ENCODE measurements at regions not wholly inside any gene's neighbourhood (a gene's known extent, or its start where the extent isn't known, plus 50 kb on each side); places are given as distances from the start of the nearest gene placed in this dataset.
A peak's percentile ranks its signal among the peaks of the same experiment; 100 is the strongest.
"Not testable (repeated sequence)": the region's sequence is repeated elsewhere in the genome, so short reads cannot be mapped to it uniquely, and the experiment has no call there.

DNA sequence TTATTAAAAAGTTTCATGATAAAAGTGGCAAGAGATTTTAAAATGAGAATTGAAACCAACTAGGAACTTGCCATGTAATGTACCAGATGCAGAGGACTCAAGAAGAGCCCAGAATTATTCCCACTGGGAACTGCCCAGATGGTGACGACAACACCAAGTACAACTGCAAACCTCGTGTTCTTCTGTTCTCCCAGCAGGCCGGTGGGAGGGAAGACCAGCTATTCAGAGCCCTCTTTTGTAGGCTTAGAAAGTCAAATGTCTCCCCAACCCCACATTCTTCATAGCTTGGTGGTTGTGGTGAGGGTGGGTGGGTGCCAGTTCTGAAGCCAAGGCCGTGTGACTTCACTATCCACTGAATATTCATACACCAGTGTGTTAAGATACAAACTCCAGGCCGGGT lies 54.3 kb upstream of the ITGB1 start:
- Histone ChIP-seq H3K4me1 (peaks cover 12% of the 10 kb centered on the region), H3K36me3 (no peaks in the 10 kb centered on the region), H3K27me3 (no peaks in the 10 kb centered on the region), H3K4me3 (no peak overlapping the region), H3K27ac (no peak overlapping the region), H3K9me3 (no peaks in the 10 kb centered on the region)
- DNase-seq (ENCODE audit: extremely low spot score in 2 of 2): no peak
- intact Hi-C loops (cut with DNase I): no loop called here
- TF ChIP-seq, protein P1, sequence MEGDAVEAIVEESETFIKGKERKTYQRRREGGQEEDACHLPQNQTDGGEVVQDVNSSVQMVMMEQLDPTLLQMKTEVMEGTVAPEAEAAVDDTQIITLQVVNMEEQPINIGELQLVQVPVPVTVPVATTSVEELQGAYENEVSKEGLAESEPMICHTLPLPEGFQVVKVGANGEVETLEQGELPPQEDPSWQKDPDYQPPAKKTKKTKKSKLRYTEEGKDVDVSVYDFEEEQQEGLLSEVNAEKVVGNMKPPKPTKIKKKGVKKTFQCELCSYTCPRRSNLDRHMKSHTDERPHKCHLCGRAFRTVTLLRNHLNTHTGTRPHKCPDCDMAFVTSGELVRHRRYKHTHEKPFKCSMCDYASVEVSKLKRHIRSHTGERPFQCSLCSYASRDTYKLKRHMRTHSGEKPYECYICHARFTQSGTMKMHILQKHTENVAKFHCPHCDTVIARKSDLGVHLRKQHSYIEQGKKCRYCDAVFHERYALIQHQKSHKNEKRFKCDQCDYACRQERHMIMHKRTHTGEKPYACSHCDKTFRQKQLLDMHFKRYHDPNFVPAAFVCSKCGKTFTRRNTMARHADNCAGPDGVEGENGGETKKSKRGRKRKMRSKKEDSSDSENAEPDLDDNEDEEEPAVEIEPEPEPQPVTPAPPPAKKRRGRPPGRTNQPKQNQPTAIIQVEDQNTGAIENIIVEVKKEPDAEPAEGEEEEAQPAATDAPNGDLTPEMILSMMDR (IDR thresholded peaks at IDR 0.05): no peak
- TF ChIP-seq POLR2A (IDR thresholded peaks at IDR 0.05) (no peak), POLR2AphosphoS5 (IDR thresholded peaks at IDR 0.05; ENCODE audit: insufficient read depth in 1 of 2, low read depth in 1 of 2) (no peak)

DNA sequence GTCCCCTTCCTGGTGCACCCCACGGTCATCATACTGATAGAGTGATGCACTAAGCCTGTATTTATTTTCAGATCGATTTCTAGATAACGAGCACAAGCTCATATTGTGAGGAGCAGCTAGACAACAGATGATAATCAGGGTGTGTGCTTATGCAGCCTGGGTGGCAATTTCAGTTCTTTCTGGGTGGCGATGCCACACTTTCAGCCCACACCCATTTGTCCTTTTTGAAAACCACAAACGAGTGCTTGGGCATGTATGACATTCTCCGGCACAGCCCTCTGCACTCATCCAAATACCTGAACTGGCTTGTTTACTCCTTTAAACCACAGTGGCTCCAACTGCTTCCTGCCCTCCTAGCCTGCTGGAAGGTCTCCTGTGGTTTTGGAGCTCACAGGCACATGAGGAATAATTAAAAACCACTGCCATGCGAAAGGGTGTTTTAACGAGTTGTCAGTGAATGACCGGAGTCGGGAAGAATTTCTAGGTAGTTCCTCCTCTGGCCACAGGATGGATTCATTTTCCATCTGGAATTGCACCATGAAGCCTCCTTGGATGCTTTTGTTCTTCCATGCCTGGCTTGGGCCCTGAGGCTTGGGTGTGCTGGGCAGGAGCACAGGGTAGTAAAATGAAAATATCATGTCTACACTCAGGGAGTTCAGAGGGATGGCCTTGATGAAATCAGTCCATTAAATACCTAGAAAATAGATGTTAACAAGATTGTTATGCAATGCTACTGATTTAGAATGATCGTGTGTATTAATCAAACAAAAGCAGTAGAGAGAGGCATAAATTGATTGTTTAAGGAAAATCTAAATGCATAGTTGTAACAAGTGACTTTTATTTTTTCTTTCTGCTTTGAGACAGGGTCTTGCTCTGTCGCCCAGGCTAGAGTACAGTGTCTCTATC lies 52.4 kb upstream of the ITGB1 start:
- Histone ChIP-seq H3K27ac (no peak overlapping the region), H3K27me3 (no peaks in the 10 kb centered on the region), H3K4me1 (peaks cover 24% of the 10 kb centered on the region), H3K9me3 (no peaks in the 10 kb centered on the region), H3K4me3 (no peak overlapping the region), H3K36me3 (no peaks in the 10 kb centered on the region)
- no peak for DNase-seq (ENCODE audit: extremely low spot score in 2 of 2)
- TF ChIP-seq POLR2A (IDR thresholded peaks at IDR 0.05) (no peak), POLR2AphosphoS5 (IDR thresholded peaks at IDR 0.05; ENCODE audit: insufficient read depth in 1 of 2, low read depth in 1 of 2) (peak in 1 of 2 donors; percentile 32)
- TF ChIP-seq, protein P1 (IDR thresholded peaks at IDR 0.05): peak in 1 of 3 experiments; percentile 20
- intact Hi-C loops (cut with DNase I): no loop called here

DNA sequence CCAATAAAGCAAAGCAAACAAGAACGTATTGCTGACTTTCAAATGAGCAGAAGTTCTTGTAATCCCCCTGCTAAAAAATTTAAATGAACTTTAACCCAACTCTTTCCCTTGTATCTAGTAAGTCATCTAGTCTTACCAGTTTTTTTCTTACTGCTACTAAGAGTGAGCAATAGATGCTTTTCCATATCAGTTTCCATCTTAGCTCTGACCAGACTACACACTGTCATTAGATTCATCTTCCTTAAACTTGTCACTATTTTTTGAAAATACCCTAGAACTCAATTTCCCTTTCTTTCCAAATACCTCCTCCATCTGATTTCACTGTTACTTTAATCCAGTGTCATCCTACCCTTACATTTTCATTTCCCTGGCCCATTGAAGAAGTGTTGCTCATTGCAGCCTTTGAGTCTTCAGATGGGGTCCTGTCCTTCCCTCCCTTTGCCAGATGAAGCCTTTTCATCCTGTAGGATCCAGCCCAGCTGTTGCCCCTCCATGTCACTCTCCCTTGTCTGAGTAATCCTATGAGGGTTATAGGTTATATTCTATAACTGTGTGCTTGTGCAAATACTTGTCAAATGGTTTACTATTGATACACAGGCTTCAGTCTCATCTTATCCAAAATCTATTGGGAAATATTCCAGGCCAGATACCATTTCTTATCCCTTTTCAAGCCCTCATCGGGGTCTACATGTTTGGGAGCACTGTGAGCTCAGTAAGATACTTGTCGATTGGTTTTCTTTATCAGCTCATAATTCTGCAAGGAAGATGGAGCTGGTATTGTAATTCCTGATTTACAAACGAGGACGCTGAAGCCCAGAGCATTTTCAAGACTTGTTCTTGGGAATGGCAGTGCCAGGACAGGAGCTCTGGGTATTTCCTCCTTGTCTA lies 51.5 kb upstream of the ITGB1 start:
- Histone ChIP-seq H3K27ac (no peak overlapping the region), H3K36me3 (no peaks in the 10 kb centered on the region), H3K4me1 (peaks cover 32% of the 10 kb centered on the region), H3K9me3 (no peaks in the 10 kb centered on the region), H3K4me3 (no peak overlapping the region), H3K27me3 (no peaks in the 10 kb centered on the region)
- TF ChIP-seq, protein P1 (IDR thresholded peaks at IDR 0.05): no peak
- TF ChIP-seq POLR2AphosphoS5 (IDR thresholded peaks at IDR 0.05; ENCODE audit: insufficient read depth in 1 of 2, low read depth in 1 of 2) (no peak), POLR2A (IDR thresholded peaks at IDR 0.05) (no peak)
- intact Hi-C loops (cut with DNase I): loop anchor here (2.0 kb wide), 1 partner anchor 215 kb away; no protein-coding TSS in a partner anchor
- DNase-seq (ENCODE audit: extremely low spot score in 2 of 2): no peak

DNA sequence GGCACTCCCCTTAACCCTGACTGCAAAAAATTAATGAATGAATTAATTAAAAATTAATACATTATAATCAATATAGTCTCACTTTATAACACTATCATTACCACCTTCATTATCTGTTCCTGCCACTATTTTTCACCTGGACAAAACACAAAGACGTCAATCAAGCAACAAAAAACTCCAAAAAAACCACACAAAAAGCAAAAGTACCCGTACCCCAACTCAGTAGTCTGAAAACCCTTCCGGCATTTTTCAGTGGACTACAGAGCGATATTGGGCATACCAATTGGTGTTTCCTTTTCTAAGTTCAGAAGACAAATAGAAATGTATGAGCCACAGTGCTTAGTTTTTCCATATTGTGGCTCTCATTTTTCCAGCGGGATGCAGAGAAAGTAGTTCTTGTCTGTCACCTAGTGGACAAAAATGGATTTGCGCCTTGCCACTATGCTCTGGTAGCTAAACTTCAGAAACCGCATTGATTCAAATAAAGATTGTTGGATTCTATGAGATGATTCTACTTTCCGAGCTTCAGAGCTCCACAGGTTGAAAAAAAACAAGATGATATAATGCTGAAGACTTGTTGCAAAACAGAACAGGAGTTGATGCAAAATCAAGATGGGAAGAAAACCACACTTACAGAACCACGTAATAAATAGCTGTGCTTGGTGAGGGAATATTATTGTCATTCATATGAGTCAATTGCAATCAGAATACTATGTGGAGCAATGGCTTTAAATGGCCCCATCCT lies 50.6 kb upstream of the ITGB1 start:
- H3K4me3 ChIP-seq: no peak overlapping the region
- no peak for DNase-seq (ENCODE audit: extremely low spot score in 2 of 2)
- intact Hi-C loops (cut with DNase I): loop anchor here (2.0 kb wide), 1 partner anchor 214 kb away; no protein-coding TSS in a partner anchor
- no peaks in the 10 kb centered on the region for H3K36me3 ChIP-seq
- TF ChIP-seq, protein P1 (IDR thresholded peaks at IDR 0.05): peak; percentile 76 to 95 (median 77)
- TF ChIP-seq POLR2AphosphoS5 (IDR thresholded peaks at IDR 0.05; ENCODE audit: insufficient read depth in 1 of 2, low read depth in 1 of 2) (peak in 1 of 2 donors; percentile 36), POLR2A (IDR thresholded peaks at IDR 0.05) (no peak)
- H3K4me1 ChIP-seq: peaks cover 32% of the 10 kb centered on the region
- no peaks in the 10 kb centered on the region for H3K27me3 ChIP-seq
- no peak overlapping the region for H3K27ac ChIP-seq
- no peaks in the 10 kb centered on the region for H3K9me3 ChIP-seq

DNA sequence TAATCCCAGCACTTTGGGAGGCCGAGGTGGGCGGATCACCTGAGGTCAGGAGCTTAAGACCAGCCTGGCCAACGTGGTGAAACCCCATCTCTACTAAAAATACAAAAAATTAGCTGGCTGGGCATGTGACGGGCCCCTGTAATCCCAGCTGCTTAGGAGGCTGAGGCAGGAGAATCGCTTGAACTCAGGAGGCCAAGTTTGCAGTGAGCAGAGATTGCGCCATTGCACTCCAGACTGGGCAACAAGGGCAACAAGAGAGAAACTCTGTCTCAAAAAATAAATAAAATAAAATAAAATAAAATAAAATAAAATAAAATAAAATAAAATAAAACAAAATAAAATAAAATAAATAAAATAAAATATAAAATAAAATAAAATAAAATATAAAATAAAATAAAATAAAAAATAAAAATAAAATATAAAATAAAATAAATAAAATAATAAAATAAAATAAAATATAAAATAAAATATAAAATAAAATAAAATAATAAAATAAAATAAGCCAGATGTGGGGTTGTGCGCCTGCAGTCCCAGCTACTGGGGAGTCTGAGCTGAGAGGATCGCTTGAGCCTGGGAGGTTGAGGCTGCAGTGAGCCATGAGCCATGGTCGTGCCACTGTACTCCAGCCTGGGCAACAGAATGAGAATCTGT lies 49.8 kb upstream of the ITGB1 start:
- intact Hi-C loops (cut with DNase I): loop anchor here (2.0 kb wide), 1 partner anchor 213 kb away; no protein-coding TSS in a partner anchor
- not testable (repeated sequence) for H3K9me3 ChIP-seq; DNase-seq (ENCODE audit: extremely low spot score in 2 of 2); H3K4me3 ChIP-seq; H3K36me3 ChIP-seq; H3K27ac ChIP-seq; H3K27me3 ChIP-seq
- peaks cover 32% of the 10 kb centered on the region for H3K4me1 ChIP-seq

Data from vagina (tissue), 2 donors.